Tibial artery (tissue), 4 donors: ENCODE measurements at regions not wholly inside any gene's neighbourhood (a gene's known extent, or its start where the extent isn't known, plus 50 kb on each side); places are given as distances from the start of the nearest gene placed in this dataset.

Experiments used
- DNase-seq, 2 donors: peaks; one replicate each; pipeline ENCODE4 v3.0.0-alpha.2; 2019
- H3K27ac ChIP-seq, 2 donors: fragments of 200-600 bp; sonication (generic) in 1 of 2; 1 replicate in 1 of 2; 2 replicates in 1 of 2; pipeline ENCODE4 v1.5.1; 2018 to 2019; ENCODE audit warnings: mild to moderate bottlenecking in 1 of 2
- H3K27me3 ChIP-seq, 2 donors: fragments of 200-600 bp; sonication (generic) in 1 of 2; one replicate each; pipeline versions ENCODE4 v1.5.1 to v1.6.0; 2016 to 2019
- H3K36me3 ChIP-seq, 3 donors: fragments of 200-600 bp; sonication (generic) in 2 of 3; one replicate each; pipeline ENCODE4 v1.5.1; 2016 to 2019; ENCODE audit warnings: mild to moderate bottlenecking in 2 of 3
- H3K4me1 ChIP-seq, 4 donors: fragments of 200-600 bp; sonication (generic) in 2 of 4; 1 replicate in 3 of 4; 2 replicates in 1 of 4; pipeline ENCODE4 v1.5.1; 2016 to 2019
- H3K4me3 ChIP-seq, 2 donors: fragments of 200-600 bp; sonication (generic) in 1 of 2; 1 replicate in 1 of 2; 2 replicates in 1 of 2; pipeline ENCODE4 v1.5.1; 2018 to 2019; ENCODE audit warnings: mild to moderate bottlenecking in 2 of 2
- H3K9me3 ChIP-seq, 3 donors: fragments of 200-600 bp; sonication (generic) in 1 of 3; one replicate each; pipeline ENCODE4 v1.5.1; 2016 to 2019
- intact Hi-C: fragments of 100-400 bp; cut with DNase I; formaldehyde crosslinking; loops from one replicate; pipeline ENCODE4 v1.15.0; 2023; ENCODE audit warnings: low total_unique reads
- TF ChIP-seq, protein P1 (sequence below), 2 experiments: fragments of 200-600 bp in 1 of 2; fragments of 450-650 bp in 1 of 2; IDR thresholded peaks; one replicate each; pipeline ENCODE4 v1.5.1; 2017 to 2019; ENCODE audit warnings: antibody characterized with exemption in 2 of 2, mild to moderate bottlenecking in 1 of 2, moderate library complexity in 1 of 2

DNA sequence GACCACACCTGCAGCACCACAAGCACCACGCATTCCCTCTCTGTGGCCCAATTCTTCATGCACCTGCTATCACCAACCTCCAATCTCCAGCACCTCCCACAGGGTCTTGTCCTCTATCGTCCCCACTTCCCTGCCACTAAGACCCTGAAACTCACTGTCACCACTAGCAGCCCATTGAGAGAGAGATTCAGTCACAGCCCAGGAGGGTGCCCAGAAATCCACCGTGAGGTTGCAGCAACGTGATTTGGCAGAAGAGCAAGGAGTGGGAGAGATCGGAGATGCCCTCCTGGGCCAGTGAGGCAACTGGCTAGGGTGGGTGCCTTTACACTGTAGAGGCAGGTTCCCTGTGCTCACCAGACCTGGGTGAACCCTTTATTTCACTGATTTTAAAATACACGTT lies 90.1 kb downstream of the ANKRD60 start:
- Histone ChIP-seq H3K4me3 (no peak overlapping the region), H3K27me3 (peaks cover 0 to 2% of the 10 kb centered on the region in 2 donors), H3K4me1 (peaks cover 0 to 29% (median 13%) of the 10 kb centered on the region in 4 donors), H3K27ac (no peak overlapping the region), H3K36me3 (no peaks in the 10 kb centered on the region), H3K9me3 (no peaks in the 10 kb centered on the region)
- TF ChIP-seq, protein P1, sequence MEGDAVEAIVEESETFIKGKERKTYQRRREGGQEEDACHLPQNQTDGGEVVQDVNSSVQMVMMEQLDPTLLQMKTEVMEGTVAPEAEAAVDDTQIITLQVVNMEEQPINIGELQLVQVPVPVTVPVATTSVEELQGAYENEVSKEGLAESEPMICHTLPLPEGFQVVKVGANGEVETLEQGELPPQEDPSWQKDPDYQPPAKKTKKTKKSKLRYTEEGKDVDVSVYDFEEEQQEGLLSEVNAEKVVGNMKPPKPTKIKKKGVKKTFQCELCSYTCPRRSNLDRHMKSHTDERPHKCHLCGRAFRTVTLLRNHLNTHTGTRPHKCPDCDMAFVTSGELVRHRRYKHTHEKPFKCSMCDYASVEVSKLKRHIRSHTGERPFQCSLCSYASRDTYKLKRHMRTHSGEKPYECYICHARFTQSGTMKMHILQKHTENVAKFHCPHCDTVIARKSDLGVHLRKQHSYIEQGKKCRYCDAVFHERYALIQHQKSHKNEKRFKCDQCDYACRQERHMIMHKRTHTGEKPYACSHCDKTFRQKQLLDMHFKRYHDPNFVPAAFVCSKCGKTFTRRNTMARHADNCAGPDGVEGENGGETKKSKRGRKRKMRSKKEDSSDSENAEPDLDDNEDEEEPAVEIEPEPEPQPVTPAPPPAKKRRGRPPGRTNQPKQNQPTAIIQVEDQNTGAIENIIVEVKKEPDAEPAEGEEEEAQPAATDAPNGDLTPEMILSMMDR (IDR thresholded peaks at IDR 0.05): no peak
- peak in 1 of 2 donors; percentile 44 for DNase-seq
- intact Hi-C loops: no loop called here

DNA sequence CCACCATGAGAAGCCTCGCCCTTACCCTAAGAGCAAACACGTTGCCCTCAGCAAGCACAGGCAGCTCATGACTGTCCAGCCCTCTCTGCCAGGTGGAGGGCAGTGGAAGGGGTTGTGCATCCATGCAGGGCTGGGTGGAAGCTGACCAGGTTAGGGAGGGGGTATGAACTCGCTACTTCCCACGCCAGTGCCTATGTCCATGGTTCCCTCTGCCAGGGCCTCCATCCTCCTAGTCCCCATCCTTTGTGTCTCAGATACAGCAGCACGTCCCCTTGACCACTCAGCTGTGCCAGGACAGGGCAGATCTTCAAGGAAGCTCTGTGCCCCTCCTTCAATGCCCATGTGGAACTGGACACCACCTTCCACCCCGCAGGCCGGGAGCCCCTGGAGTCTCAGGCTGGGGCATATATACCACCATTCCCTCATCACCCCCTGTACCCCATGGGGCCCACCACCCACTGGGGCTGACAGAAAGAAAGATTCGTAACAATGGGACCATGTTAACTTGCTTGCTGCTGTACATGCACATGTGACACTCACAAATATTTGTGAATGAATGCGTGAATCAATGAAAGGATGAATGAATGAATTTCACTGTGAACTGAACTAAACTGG lies 90.7 kb downstream of the ANKRD60 start:
- intact Hi-C loops: no loop called here
- DNase-seq: peak in 1 of 2 donors; percentile 62
- peaks cover 0 to 2% of the 10 kb centered on the region in 2 donors for H3K27me3 ChIP-seq

DNA sequence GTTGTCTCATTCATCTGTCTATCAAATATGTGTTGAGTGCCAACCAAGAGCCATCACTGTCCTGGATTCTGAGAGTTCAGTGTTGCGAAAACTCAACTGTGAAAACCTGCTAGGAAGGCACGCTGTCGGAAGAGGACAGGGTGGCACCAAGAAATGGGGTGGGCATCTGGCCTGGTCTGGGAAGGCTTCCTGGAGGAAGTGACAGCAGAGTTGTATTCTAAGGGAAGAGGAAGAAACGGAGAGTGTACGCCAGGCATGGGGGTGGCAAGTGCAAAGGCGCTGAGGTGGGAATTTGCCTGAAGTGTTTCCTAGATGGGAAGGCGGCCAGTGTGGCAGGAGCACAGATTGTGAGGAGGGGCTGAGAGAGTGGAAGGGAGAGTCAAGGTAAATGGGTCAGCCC lies 91.2 kb downstream of the ANKRD60 start:
- intact Hi-C loops: no loop called here
- TF ChIP-seq, protein P1 (IDR thresholded peaks at IDR 0.05): no peak
- no peak overlapping the region for H3K27ac ChIP-seq
- DNase-seq: peak in 1 of 2 donors; percentile 37
- peaks cover 0 to 2% of the 10 kb centered on the region in 2 donors for H3K27me3 ChIP-seq
- H3K4me1 ChIP-seq: peaks cover 0 to 40% (median 22%) of the 10 kb centered on the region in 4 donors
- H3K4me3 ChIP-seq: no peak overlapping the region
- no peaks in the 10 kb centered on the region for H3K36me3 ChIP-seq
- H3K9me3 ChIP-seq: no peaks in the 10 kb centered on the region

More for the DNA sequence above, 90.7 kb downstream of the ANKRD60 start:
- TF ChIP-seq, protein P1 (IDR thresholded peaks at IDR 0.05): no peak
- H3K9me3 ChIP-seq: no peaks in the 10 kb centered on the region
- H3K4me1 ChIP-seq: peaks cover 0 to 35% (median 16%) of the 10 kb centered on the region in 4 donors
- no peak overlapping the region for H3K4me3 ChIP-seq
- no peaks in the 10 kb centered on the region for H3K36me3 ChIP-seq
- no peak overlapping the region for H3K27ac ChIP-seq

DNA sequence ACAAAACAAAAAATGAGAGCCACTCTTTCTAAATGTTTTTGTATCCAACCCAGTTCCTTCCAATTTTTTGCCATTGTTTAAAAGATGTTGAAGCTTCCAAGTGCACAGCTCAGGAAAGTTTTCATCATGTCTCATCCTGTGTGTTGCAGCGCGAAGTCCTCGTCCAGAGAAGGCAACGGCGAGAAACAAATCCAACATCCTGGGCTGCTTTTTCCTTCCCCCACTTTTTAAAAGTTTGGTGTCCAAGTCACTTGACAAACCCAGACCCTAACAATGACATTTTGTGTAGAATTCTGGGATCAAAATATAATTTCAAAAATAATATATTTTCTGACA lies 92.3 kb downstream of the ANKRD60 start:
- Histone ChIP-seq H3K9me3 (no peaks in the 10 kb centered on the region), H3K36me3 (no peaks in the 10 kb centered on the region), H3K27me3 (peaks cover 0 to 2% of the 10 kb centered on the region in 2 donors), H3K4me1 (peaks cover 0 to 46% (median 26%) of the 10 kb centered on the region in 4 donors), H3K4me3 (no peak overlapping the region), H3K27ac (no peak overlapping the region)
- TF ChIP-seq, protein P1 (IDR thresholded peaks at IDR 0.05): no peak
- no peak for DNase-seq
- intact Hi-C loops: no loop called here

DNA sequence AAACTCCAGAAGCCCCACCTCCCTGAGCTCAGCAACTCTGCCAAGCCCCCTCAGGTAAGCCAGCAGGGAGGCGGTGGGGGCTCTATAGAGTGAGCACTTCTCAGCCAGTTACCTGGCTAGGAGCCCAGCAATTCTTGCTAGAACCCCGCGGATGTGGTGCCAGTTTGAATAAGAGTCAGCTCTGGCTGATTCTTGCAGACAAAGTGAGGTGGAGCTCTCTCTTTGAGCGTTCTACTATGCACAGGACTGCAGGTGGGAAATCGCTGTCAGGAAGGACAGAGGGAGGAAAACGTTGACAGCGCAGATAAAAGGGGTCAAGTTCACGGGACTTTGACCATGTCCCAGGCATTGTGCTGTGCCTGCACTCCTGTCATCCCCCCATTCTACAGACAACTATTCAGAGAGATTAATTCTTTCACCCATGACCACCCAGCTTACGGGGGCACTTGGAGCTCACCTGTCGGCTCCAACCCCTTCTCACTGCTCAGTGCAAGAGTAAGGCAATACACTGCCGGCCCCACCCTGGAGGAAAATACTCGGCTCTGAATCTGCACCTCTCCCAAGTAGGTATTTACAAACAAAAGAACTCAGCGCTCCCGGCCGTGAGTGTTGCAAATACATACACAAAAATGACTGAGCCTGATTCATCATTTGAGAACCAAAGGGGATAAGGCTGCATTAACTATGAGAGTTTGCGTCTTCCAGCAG lies 92.9 kb downstream of the ANKRD60 start:
- H3K4me1 ChIP-seq: peaks cover 0 to 51% (median 27%) of the 10 kb centered on the region in 4 donors
- peak overlapping the region; percentile 13 to 46 for H3K27ac ChIP-seq
- no peaks in the 10 kb centered on the region for H3K9me3 ChIP-seq
- H3K36me3 ChIP-seq: no peaks in the 10 kb centered on the region
- no peak overlapping the region for H3K4me3 ChIP-seq
- intact Hi-C loops: no loop called here
- TF ChIP-seq, protein P1 (IDR thresholded peaks at IDR 0.05): no peak
- H3K27me3 ChIP-seq: peaks cover 0 to 2% of the 10 kb centered on the region in 2 donors
- peak in 1 of 2 donors; percentile 55 for DNase-seq
